K562 (cell line): ENCODE measurements at regions not wholly inside any gene's neighbourhood (a gene's known extent, or its start where the extent isn't known, plus 50 kb on each side); places are given as distances from the start of the nearest gene placed in this dataset.

Source experiments
- ATAC-seq: fragments of 200-7000 bp; cut with Tn5 transposase; 3 replicates; pipeline ENCODE4 v1.9.1; 2020; ENCODE audit warnings: moderate library complexity
- BruUV-seq: library from RNA; stranded (reverse); fragments of 400-500 nt; replicated peaks from 2 replicates; lab custom pipeline; 2021; lab: Mats Ljungman, UMichigan
- CTCF ChIA-PET: fragments of 300-600 bp; formaldehyde crosslinking; extraction: SDS; loops from one replicate; lab custom pipeline; 2021; ENCODE audit warnings: low intra/inter-chr PET ratio; lab: Yijun Ruan, JAX
- POLR2A ChIA-PET: fragments of 300-600, 350-650 bp; sonication (Branson Sonifier 250); formaldehyde crosslinking; extraction: SDS; loops from one replicate; lab custom pipeline; 2021; ENCODE audit warnings: antibody characterized with exemption, inconsistent platforms; lab: Yijun Ruan, JAX
- DNase-seq, 4 experiments: peaks; one replicate each; pipeline versions ENCODE4 v3.0.0 to v3.0.0-alpha.2; 2011 to 2018; ENCODE audit warnings: low spot score in 3 of 4, mixed read lengths in 3 of 4; ENCODE audit errors: extremely low read depth in 1 of 4
- FAIRE-seq: peaks from 2 replicates; lab custom pipeline; 2011; peaks lifted over from hg19 to GRCh38; lab: Jason Lieb, UNC
- H2AFZ ChIP-seq: 2 replicates; pipeline ENCODE4 v1.6.0; 2011; ENCODE audit warnings: low read depth, low read length, control low read depth, inconsistent platforms
- H3K27ac ChIP-seq: fragments of 200-600 bp; 3 replicates; pipeline ENCODE4 v1.8.0; 2011; ENCODE audit warnings: low read depth, mild to moderate bottlenecking, control low read depth, inconsistent platforms, low read length, moderate library complexity, mixed read lengths; ENCODE audit errors: extremely low read depth
- H3K27me3 ChIP-seq, 2 experiments: fragments of 300-600 bp in 1 of 2; 2 replicates in 1 of 2; 3 replicates in 1 of 2; pipeline versions ENCODE4 v1.6.0 to v1.8.0; 2011; ENCODE audit warnings: inconsistent platforms in 2 of 2, low read length in 2 of 2, mild to moderate bottlenecking in 1 of 2, mixed read lengths in 1 of 2, moderate library complexity in 1 of 2; ENCODE audit not compliant: control insufficient read depth in 2 of 2, insufficient read depth in 2 of 2
- H3K36me3 ChIP-seq: fragments of 300-600 bp; 3 replicates; pipeline ENCODE4 v1.8.0; 2011; ENCODE audit warnings: mild to moderate bottlenecking, low read length, inconsistent platforms; ENCODE audit not compliant: control insufficient read depth, insufficient read depth
- H3K4me1 ChIP-seq, 2 experiments: fragments of 200-600 bp in 1 of 2; replicated peaks in 1 of 2; 2 replicates in 1 of 2; 3 replicates in 1 of 2; pipeline versions ENCODE4 v1.5.1 to v1.8.0; 2011; ENCODE audit warnings: inconsistent platforms in 2 of 2, low read length in 2 of 2, mild to moderate bottlenecking in 1 of 2, mixed read lengths in 1 of 2, moderate library complexity in 1 of 2; ENCODE audit not compliant: control insufficient read depth in 2 of 2, insufficient read depth in 2 of 2
- H3K4me2 ChIP-seq: 2 replicates; pipeline ENCODE4 v1.6.1; 2011; ENCODE audit warnings: low read length, control low read depth, inconsistent platforms, mixed read lengths; ENCODE audit not compliant: insufficient read depth
- H3K4me3 ChIP-seq: fragments of 200-600 bp; sonication (generic), shearing (Covaris generic); 2 replicates; pipeline ENCODE4 v1.5.1; 2016; ENCODE audit warnings: control low read depth, inconsistent platforms
- H3K79me2 ChIP-seq: fragments of 200-600 bp; 3 replicates; pipeline ENCODE4 v1.8.0; 2011; ENCODE audit warnings: low read length, inconsistent platforms; ENCODE audit not compliant: control insufficient read depth, insufficient read depth
- H3K9ac ChIP-seq, 2 experiments: 2 replicates each; pipeline versions ENCODE4 v1.6.0 to v1.6.1; 2011; ENCODE audit warnings: low read depth in 2 of 2, low read length in 2 of 2, control low read depth in 1 of 2, inconsistent platforms in 1 of 2, mild to moderate bottlenecking in 1 of 2, mixed read lengths in 1 of 2; ENCODE audit not compliant: insufficient read depth in 1 of 2
- H3K9me1 ChIP-seq: one replicate; pipeline ENCODE4 v1.6.0; 2011; ENCODE audit warnings: inconsistent platforms, mild to moderate bottlenecking, low read length, moderate library complexity; ENCODE audit not compliant: control insufficient read depth, insufficient read depth
- H3K9me3 ChIP-seq: replicated peaks from 2 replicates; pipeline ENCODE4 v1.5.1; 2011; ENCODE audit warnings: low read depth, low read length, inconsistent platforms; ENCODE audit not compliant: control insufficient read depth, insufficient read depth
- H4K20me1 ChIP-seq: replicated peaks from 2 replicates; pipeline ENCODE4 v1.6.1; 2011; ENCODE audit warnings: low read length, inconsistent platforms, mixed read lengths; ENCODE audit not compliant: control insufficient read depth, insufficient read depth
- BMI1 ChIP-seq: fragments of 150-350 bp; IDR thresholded peaks from 2 replicates; pipeline ENCODE4 v1.6.1; 2014; ENCODE audit warnings: low read length
- CBFA2T3 ChIP-seq: fragments of 450-650 bp; IDR thresholded peaks from 2 replicates; pipeline ENCODE4 v1.6.1; 2017
- CEBPB ChIP-seq: fragments of 450-650 bp; IDR thresholded peaks from 2 replicates; pipeline ENCODE4 v1.6.1; 2016; ENCODE audit warnings: missing genetic modification characterization, missing compliant biosample characterization
- CHD1 ChIP-seq: fragments of 200-600 bp; sonication (generic); IDR thresholded peaks from one replicate; pipeline ENCODE4 v1.6.1; 2012; ENCODE audit warnings: mild to moderate bottlenecking, moderate library complexity, low read length, inconsistent platforms
- CLOCK ChIP-seq: fragments of 250-450 bp; sonication (Bioruptor Pico); IDR thresholded peaks from 2 replicates; pipeline ENCODE4 v1.4.0; 2020; ENCODE audit warnings: mild to moderate bottlenecking, moderate library complexity, borderline replicate concordance
- DIDO1 ChIP-seq: fragments of 450-650 bp; IDR thresholded peaks from 2 replicates; pipeline ENCODE4 v1.6.1; 2016; ENCODE audit warnings: low read depth, missing biosample characterization, missing genetic modification characterization
- FOXJ3 ChIP-seq: sonication (generic); formaldehyde crosslinking; IDR thresholded peaks from 2 replicates; pipeline ENCODE4 v1.4.0; 2020; ENCODE audit warnings: mild to moderate bottlenecking, missing genetic modification reagents
- IRF2 ChIP-seq: sonication (generic); formaldehyde crosslinking; IDR thresholded peaks from 2 replicates; pipeline ENCODE4 v1.8.1; 2022; ENCODE audit warnings: mild to moderate bottlenecking, missing genetic modification reagents
- MYNN ChIP-seq, 2 experiments: sonication (generic); formaldehyde crosslinking in 1 of 2; IDR thresholded peaks; 2 replicates each; pipeline versions ENCODE4 v1.5.0 to v1.6.1; 2016 to 2020; ENCODE audit warnings: antibody characterized with exemption in 1 of 2, missing genetic modification reagents in 1 of 2
- RBM22 ChIP-seq: fragments of 200-400 bp; formaldehyde crosslinking; IDR thresholded peaks from 2 replicates; pipeline ENCODE4 v1.6.1; 2018; ENCODE audit warnings: low read length, low read depth; ENCODE audit not compliant: poor library complexity, severe bottlenecking
- SLC30A9 ChIP-seq: fragments of 250-450 bp; sonication (Bioruptor Pico); IDR thresholded peaks from 2 replicates; pipeline ENCODE4 v1.8.0; 2022; ENCODE audit warnings: mild to moderate bottlenecking, moderate library complexity
- SMARCA4 ChIP-seq: fragments of 450-650 bp; IDR thresholded peaks from 2 replicates; pipeline ENCODE4 v1.6.1; 2016
- SOX6 ChIP-seq: fragments of 450-650 bp; IDR thresholded peaks from 2 replicates; pipeline ENCODE4 v1.6.1; 2014; ENCODE audit warnings: mild to moderate bottlenecking
- STAT5B ChIP-seq: fragments of 250-450 bp; sonication (Bioruptor Pico); IDR thresholded peaks from 2 replicates; pipeline ENCODE4 v1.8.0; 2021; ENCODE audit warnings: mild to moderate bottlenecking, inconsistent platforms
- TFE3 ChIP-seq: fragments of 450-650 bp; formaldehyde crosslinking; IDR thresholded peaks from 2 replicates; pipeline ENCODE4 v1.4.0; 2020; ENCODE audit warnings: mild to moderate bottlenecking, mixed read lengths
- XRCC3 ChIP-seq: fragments of 450-650 bp; IDR thresholded peaks from 2 replicates; pipeline ENCODE4 v1.6.1; 2017; ENCODE audit warnings: mild to moderate bottlenecking, moderate library complexity
- ZBTB9 ChIP-seq: fragments of 450-650 bp; formaldehyde crosslinking; IDR thresholded peaks from 2 replicates; pipeline ENCODE4 v1.4.0; 2020; ENCODE audit warnings: mild to moderate bottlenecking, moderate library complexity
- ZC3H4 ChIP-seq: sonication (generic); formaldehyde crosslinking; IDR thresholded peaks from 2 replicates; pipeline ENCODE4 v1.9.0; 2021; ENCODE audit warnings: missing genetic modification reagents, borderline replicate concordance
- WGBS: fragments of 100-300 bp; shearing (Covaris generic); methylation state at CpG from one replicate; pipeline ENCODE4 v1.1.6; 2016; ENCODE audit warnings: low coverage, mixed read lengths; ENCODE audit not compliant: insufficient coverage; ENCODE audit errors: missing lambda C conversion rate; 5-methylcytosine and 5-hydroxymethylcytosine counted together
- in situ Hi-C: fragments of 300-500 bp; cut with MboI; formaldehyde crosslinking; loops from 4 replicates; pipeline ENCODE4 v1.15.0; 2018; ENCODE audit warnings: inconsistent platforms, mixed read lengths
- intact Hi-C: fragments of 100-400 bp; cut with micrococcal nuclease; formaldehyde crosslinking; loops from 2 replicates; pipeline ENCODE4 v1.14.2; 2022

GRCh38 chr3:154971771-154972326, 108.3 kb upstream of the MME start (continued):
- TF ChIP-seq TFE3 (no peak), SOX6 (0 out of 2 replicates have a peak, but pooled peaks have one; percentile 18), CBFA2T3 (0 out of 2 replicates have a peak, but pooled peaks have one; percentile 21), MYNN (IDR thresholded peaks at IDR 0.05) (no peak), MYNN (CRISPR knock-in tag; IDR thresholded peaks at IDR 0.05) (no peak), ZBTB9 (CRISPR knock-in tag) (no peak), ZC3H4 (no peak), RBM22 (no peak), CEBPB (tag) (peak; percentile 82)

GRCh38 chr3:154971341-154971740, 108.8 kb upstream of the MME start:
- H4K20me1 ChIP-seq = no peaks in the 10 kb centered on the region
- POLR2A ChIA-PET = interaction anchor here (1.4 kb wide), 1 partner anchor 10 kb away, joined by 4 read pairs; no protein-coding TSS in a partner anchor
- in situ Hi-C loops = no loop called here
- DNase-seq = no peak
- no peak overlapping the region for H3K4me2 ChIP-seq
- peaks cover 0 to 5% of the 10 kb centered on the region in 2 experiments; a peak in 2 of 5 replicates for H3K4me1 ChIP-seq
- no peaks in the 10 kb centered on the region for H3K36me3 ChIP-seq
- no peaks in the 10 kb centered on the region for H3K9me3 ChIP-seq
- BruUV-seq = no TSS peak
- no peak overlapping the region for H2AFZ ChIP-seq
- FAIRE-seq = no peak
- WGBS = 73% methylated on average over 7 of the region's 7 CpGs
- H3K79me2 ChIP-seq = no peaks in the 10 kb centered on the region
- intact Hi-C loops = no loop called here
- no peak overlapping the region for H3K4me3 ChIP-seq
- no peak overlapping the region for H3K27ac ChIP-seq
- CTCF ChIA-PET = no interaction called here
- H3K9me1 ChIP-seq = no peaks in the 10 kb centered on the region
- ATAC-seq = no peak
- H3K9ac ChIP-seq = no peak overlapping the region
- no peaks in the 10 kb centered on the region for H3K27me3 ChIP-seq
- TF ChIP-seq SLC30A9 = no peak
- TF ChIP-seq FOXJ3 (CRISPR knock-in tag) = no peak
- TF ChIP-seq CHD1 = no peak
- TF ChIP-seq SMARCA4 = no peak
- TF ChIP-seq CLOCK (CRISPR knock-in tag) = no peak
- no peak for TF ChIP-seq DIDO1 (tag)
- TF ChIP-seq BMI1 = no peak
- no peak for TF ChIP-seq XRCC3
- TF ChIP-seq STAT5B (CRISPR knock-in tag) = no peak
- TF ChIP-seq IRF2 (CRISPR knock-in tag) = no peak
